Activated naive CD4-positive, alpha-beta T cell treated with anti-CD3 and anti-CD28 coated beads, Interleukin-2, amount 50 U/mL, for 72 hours (primary cell): ENCODE measurements at regions not wholly inside any gene's neighbourhood (a gene's known extent, or its start where the extent isn't known, plus 50 kb on each side); places are given as distances from the start of the nearest gene placed in this dataset.
"Not testable (repeated sequence)": the region's sequence is repeated elsewhere in the genome, so short reads cannot be mapped to it uniquely, and the experiment has no call there.

ENCODE experiments used
- ATAC-seq, 2 donors: fragments of 150-1000 bp; cut with Tn5 transposase; 2 replicates each; pipeline ENCODE4 v1.10.0; 2021; ENCODE audit warnings: mild to moderate bottlenecking in 2 of 2, moderate library complexity in 2 of 2
- DNase-seq, 2 donors: peaks; one replicate each; pipeline ENCODE4 v3.0.0; 2021 to 2022; ENCODE audit warnings: low spot score in 2 of 2
- H3K27ac Mint-ChIP-seq, 2 donors: one replicate each; pipeline ENCODE4 v1.8.0; 2022; ENCODE audit warnings: mild to moderate bottlenecking in 2 of 2, mixed read lengths in 2 of 2
- H3K36me3 Mint-ChIP-seq, 2 donors: one replicate each; pipeline ENCODE4 v1.8.0; 2022; ENCODE audit warnings: mixed read lengths in 2 of 2
- H3K9me3 Mint-ChIP-seq, 2 donors: one replicate each; pipeline ENCODE4 v1.8.0; 2022; ENCODE audit warnings: mixed read lengths in 2 of 2

DNA sequence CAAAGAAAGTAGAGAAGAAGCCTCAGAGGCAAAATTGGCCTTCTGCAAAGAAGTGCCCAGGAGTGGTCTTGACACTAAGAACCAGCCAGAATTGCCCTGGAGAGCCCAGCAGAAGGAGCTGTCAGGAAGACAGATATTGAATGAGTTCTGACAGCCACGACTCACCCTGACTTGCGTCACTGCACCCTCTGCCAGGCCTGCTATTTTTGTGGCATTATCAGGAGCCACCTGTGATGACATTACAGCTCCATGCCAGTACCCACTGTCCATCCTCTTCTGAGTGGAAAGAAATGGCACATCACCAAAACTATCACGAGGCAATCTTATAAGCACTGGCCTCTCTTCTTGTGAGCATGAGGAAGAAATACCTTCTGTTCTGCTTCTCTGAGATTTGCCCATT is 67.7 kb downstream of the SMIM20 start:
- ATAC-seq, result no peak
- no peaks in the 10 kb centered on the region for H3K36me3 Mint-ChIP-seq
- no peak overlapping the region for H3K27ac Mint-ChIP-seq

DNA sequence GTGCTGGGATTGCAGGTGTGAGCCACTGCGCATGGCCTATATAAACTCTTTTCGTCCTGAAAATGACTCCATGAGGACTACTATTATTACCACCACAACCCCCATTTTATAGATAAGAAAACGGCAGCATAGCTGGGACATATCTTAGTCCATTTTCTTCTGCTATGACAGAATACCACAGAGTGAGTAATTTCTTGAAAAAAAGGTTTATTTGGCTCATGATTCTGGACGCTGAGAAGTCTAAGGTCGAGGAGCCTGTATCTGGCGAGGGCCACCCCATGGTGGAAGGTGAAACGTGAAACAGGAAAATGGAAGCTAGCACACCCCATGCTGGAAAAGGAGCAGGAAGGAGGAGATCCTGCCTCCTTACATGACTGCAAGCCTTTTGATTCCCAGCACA is 68.9 kb downstream of the SMIM20 start:
- no peaks in the 10 kb centered on the region for H3K9me3 Mint-ChIP-seq
- DNase-seq (no peak), ATAC-seq (no peak)
- no peak overlapping the region for H3K27ac Mint-ChIP-seq
- H3K36me3 Mint-ChIP-seq, result no peaks in the 10 kb centered on the region

More for the DNA sequence above, 67.7 kb downstream of the SMIM20 start:
- no peak for DNase-seq
- H3K9me3 Mint-ChIP-seq, result no peaks in the 10 kb centered on the region

DNA sequence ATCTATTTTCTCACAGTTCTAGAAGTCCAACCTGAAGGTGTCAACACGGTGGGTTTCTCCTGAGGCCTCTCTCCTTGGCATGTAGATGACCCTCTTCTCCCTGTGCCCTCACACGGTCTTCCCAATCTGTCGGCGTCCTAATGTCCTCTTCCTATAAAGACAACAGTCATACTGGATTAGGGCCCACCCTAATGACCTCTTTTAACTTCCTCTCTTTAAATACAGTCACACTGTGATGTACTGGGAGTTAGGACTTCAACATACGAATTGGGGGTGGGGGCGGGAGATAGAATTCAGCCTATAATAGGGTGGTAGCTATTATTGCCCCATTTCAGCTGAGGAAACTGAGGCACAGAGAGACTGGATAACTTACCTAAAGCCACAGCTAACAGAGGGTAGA is 70.2 kb downstream of the SMIM20 start:
- Mint-ChIP-seq H3K9me3 (no peaks in the 10 kb centered on the region), H3K27ac (no peak overlapping the region), H3K36me3 (no peaks in the 10 kb centered on the region)
- no peak for DNase-seq
- ATAC-seq, result no peak

DNA sequence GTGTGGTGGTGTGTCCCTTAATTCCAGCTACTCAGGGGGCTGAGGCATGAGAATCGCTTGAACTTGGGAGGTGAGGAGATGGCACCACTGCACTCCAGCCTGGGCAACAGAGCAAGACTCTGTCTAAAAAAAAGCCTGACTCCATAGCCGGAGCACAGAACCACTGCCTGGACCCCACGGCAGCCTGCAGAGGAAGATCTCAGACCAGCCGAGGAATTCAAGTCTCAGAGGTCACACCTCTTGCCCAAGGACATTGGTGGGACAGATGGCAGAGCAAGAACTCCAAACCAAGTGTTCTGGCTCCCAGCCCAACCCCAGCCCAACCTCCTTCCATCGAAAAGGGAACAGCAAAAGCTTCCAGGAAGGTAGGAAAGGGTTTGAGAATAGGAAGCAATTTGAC is 70.8 kb downstream of the SMIM20 start:
- H3K27ac Mint-ChIP-seq, result no peak overlapping the region

DNA sequence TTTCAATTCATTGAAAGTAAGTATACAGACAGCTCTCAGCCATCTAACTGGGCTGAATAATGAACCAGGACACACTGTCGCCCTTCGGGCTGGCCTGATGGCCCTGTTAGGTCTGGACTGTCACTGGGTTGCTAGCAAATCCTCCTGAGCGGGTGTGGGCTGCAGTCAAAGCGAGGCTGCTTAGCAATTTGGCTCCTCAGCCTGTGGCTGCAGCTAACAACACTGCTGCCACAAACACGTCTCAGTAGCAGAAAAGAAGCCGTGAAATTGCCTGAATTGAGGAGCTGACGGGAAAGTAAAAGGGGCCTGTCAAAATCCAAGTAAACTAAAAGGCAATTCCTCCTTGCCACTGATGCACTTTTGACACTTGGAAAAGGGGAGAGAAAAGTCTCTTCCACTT is 72.8 kb downstream of the SMIM20 start:
- H3K27ac Mint-ChIP-seq, result no peak overlapping the region

More for the DNA sequence above, 70.8 kb downstream of the SMIM20 start:
- DNase-seq, result peak in 1 of 2 donors; percentile 11
- H3K36me3 Mint-ChIP-seq, result no peaks in the 10 kb centered on the region
- H3K9me3 Mint-ChIP-seq, result no peaks in the 10 kb centered on the region
- no peak for ATAC-seq

DNA sequence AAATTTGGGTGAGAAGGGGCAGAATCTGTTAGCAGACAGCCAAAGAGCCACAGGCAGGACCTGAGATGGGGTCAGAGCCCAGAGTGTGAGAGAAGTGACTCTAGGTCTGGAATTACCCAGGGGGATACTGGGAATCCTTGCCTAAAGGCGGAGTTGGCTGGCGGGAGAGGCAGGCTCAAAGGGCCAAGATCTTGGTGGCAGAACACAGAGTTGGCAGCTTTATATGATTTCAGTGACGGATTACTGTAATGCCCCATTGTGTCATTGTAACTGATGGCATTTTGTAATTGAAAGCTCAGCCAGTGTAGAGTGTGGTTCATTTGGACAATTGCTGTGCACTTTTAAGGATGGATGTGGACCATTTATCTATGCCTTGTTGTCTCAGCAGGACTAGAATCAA is 77.3 kb downstream of the SMIM20 start:
- no peak for ATAC-seq
- no peak for DNase-seq
- Mint-ChIP-seq H3K27ac (peak overlapping the region in 1 of 2 donors; percentile 52), H3K9me3 (no peaks in the 10 kb centered on the region), H3K36me3 (no peaks in the 10 kb centered on the region)

More for the DNA sequence above, 72.8 kb downstream of the SMIM20 start:
- peak in 1 of 2 donors; percentile 35 for DNase-seq
- H3K36me3 Mint-ChIP-seq, result no peaks in the 10 kb centered on the region
- no peaks in the 10 kb centered on the region for H3K9me3 Mint-ChIP-seq
- no peak for ATAC-seq

DNA sequence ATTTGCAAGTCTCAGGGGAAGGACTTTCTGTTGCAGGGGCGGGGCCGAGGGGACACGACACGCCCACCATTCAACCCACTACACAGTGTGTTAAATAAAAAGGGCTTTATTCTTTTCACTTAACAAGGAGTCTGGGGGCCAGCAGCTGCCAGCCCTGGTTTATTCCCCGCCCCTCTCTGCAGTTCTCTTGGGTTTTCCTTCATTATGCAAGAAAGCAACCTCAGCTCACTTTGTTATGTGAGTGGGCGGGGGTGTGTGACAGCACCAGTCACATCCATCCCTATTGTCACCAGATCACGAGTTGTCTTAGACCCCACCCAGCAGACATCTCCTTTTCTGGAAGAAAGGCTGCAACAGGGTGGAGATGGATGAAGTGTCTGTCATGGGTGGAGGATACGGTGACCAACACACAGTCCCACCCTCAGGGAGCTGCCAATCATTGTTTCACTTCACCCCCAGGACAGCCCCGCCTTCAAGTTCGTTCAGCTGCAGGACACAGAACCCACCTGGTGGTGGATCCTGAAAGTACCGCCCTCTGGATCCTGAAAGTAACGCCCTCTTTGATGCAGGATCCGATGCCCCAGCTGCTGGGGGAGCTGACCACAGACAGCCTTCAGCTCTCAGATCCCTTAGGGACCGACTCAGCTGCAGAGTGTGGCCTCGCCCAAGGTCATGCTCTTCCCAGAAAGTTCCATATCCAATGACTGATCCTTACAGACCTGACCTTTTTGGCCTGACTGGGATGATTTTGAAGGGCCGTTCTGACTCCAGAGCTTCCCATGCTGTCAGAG is 79.6 kb downstream of the SMIM20 start:
- no peaks in the 10 kb centered on the region for H3K36me3 Mint-ChIP-seq
- H3K9me3 Mint-ChIP-seq, result no peaks in the 10 kb centered on the region
- ATAC-seq (peak; percentile 28 to 65), DNase-seq (peak; percentile 13 to 38)
- no peak overlapping the region for H3K27ac Mint-ChIP-seq

DNA sequence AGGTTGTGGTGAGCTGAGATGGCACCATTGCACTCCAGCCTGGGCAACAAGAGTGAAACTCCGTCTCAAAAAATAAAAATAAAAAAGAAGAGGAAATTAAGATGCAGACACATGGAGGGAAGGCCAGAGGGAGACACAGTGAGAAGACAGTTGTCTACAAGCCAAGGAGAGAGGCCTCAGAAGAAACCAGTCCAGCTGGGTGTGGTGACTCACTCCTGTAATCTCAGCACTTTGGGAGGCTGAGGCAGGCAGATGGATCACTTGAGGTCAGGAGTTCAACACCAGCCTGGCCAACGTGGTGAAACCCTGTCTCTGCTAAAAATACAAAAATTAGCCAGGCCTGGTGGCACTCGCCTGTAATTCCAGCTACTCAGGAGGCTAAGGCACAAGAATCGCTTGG is 80.6 kb downstream of the SMIM20 start:
- ATAC-seq, H3K36me3 Mint-ChIP-seq, H3K27ac Mint-ChIP-seq, H3K9me3 Mint-ChIP-seq: not testable (repeated sequence)
- peak in 1 of 2 donors; percentile 42 for DNase-seq

- ATAC-seq (no peak), DNase-seq (no peak)
- peak overlapping the region in 1 of 2 donors; percentile 40 for H3K27ac Mint-ChIP-seq
- no peaks in the 10 kb centered on the region for H3K9me3 Mint-ChIP-seq
- no peaks in the 10 kb centered on the region for H3K36me3 Mint-ChIP-seq
Observed at GRCh38 chr4:26000274-26000950, 86.4 kb downstream of the SMIM20 start.

GRCh38 chr4:26001413-26001812 is 87.4 kb downstream of the SMIM20 start:
- Mint-ChIP-seq H3K36me3 (no peaks in the 10 kb centered on the region), H3K27ac (no peak overlapping the region), H3K9me3 (no peaks in the 10 kb centered on the region)
- ATAC-seq (no peak), DNase-seq (peak in 1 of 2 donors; percentile 11)

DNA sequence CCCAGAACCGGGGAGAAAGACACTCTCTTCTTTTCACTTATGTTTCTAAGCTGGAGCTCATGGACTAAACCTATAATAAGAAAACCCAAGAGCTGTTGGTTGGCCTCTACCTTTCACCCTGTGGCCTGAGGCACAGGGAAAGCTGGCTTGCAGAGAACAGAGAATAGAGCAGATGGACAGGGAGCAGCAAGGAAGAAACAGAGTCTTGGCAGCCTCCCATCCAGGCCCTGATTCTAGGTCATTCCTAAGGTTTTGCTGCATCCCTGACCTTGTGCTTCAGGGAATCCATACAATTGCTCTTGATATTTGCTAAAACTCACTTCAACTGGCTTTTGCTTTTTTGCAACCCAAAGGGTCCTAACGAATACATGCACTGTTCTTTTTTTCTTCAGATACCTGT is 87.8 kb downstream of the SMIM20 start:
- H3K9me3 Mint-ChIP-seq, result no peaks in the 10 kb centered on the region
- H3K27ac Mint-ChIP-seq, result no peak overlapping the region
- H3K36me3 Mint-ChIP-seq, result no peaks in the 10 kb centered on the region
- DNase-seq (peak in 1 of 2 donors; percentile 1), ATAC-seq (no peak)

GRCh38 chr4:26003056-26003455 is 89.0 kb downstream of the SMIM20 start:
- no peak overlapping the region for H3K27ac Mint-ChIP-seq
- H3K9me3 Mint-ChIP-seq, result no peaks in the 10 kb centered on the region
- no peaks in the 10 kb centered on the region for H3K36me3 Mint-ChIP-seq
- DNase-seq (peak in 1 of 2 donors; percentile 23), ATAC-seq (no peak)

GRCh38 chr4:26004290-26004689 is 90.3 kb downstream of the SMIM20 start:
- no peak for DNase-seq
- Mint-ChIP-seq H3K27ac (no peak overlapping the region), H3K36me3 (peaks cover 0 to 5% of the 10 kb centered on the region in 2 donors), H3K9me3 (peaks cover 4 to 5% of the 10 kb centered on the region in 2 donors)
- no peak for ATAC-seq

GRCh38 chr4:26005764-26006163 is 91.7 kb downstream of the SMIM20 start:
- Mint-ChIP-seq H3K36me3 (peaks cover 0 to 5% of the 10 kb centered on the region in 2 donors), H3K9me3 (peaks cover 4 to 5% of the 10 kb centered on the region in 2 donors), H3K27ac (no peak overlapping the region)
- no peak for DNase-seq
- ATAC-seq, result no peak

DNA sequence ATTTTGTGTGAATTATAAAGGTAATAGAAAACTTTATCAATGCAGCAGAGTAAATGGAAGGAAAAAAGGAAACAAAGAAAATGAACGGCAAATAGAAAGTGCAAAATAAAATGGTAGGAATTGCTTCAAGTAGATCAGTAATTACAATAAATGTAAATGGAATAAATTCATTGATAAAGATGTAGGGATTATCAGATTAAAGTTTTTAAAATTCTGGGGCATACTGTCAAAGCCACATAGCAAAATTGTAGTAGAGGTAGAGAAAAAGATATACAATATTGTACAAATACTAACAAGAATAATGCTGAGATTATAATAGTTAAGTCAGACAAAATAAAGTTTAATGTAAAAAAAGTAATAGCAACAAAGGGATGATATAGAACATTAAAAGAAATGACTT is 94.7 kb downstream of the SMIM20 start:
- no peak for ATAC-seq
- Mint-ChIP-seq H3K9me3 (peaks cover 4 to 5% of the 10 kb centered on the region in 2 donors), H3K36me3 (peaks cover 0 to 5% of the 10 kb centered on the region in 2 donors), H3K27ac (no peak overlapping the region)
- DNase-seq, result no peak

DNA sequence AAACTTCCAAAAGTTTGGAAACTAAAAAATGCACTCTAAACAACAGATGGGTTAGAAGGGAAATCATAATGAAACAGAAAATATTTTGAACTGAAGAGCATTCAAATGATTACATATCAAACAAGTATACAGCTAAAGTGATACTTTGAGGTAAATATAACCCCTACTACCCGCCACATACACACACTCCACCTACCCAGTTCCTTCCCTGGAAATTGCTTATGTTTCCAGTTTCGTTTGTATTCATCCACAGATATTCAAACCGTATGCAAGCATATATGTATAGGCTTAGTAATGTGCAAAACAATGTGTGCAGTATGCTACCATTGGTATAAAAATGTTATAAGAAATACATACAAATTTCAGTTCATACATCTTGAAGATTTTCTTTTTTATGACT is 95.5 kb downstream of the SMIM20 start:
- no peak for DNase-seq
- Mint-ChIP-seq H3K9me3 (peaks cover 4 to 5% of the 10 kb centered on the region in 2 donors), H3K36me3 (peaks cover 0 to 5% of the 10 kb centered on the region in 2 donors), H3K27ac (no peak overlapping the region)
- ATAC-seq, result peak in 1 of 2 donors; percentile 44

DNA sequence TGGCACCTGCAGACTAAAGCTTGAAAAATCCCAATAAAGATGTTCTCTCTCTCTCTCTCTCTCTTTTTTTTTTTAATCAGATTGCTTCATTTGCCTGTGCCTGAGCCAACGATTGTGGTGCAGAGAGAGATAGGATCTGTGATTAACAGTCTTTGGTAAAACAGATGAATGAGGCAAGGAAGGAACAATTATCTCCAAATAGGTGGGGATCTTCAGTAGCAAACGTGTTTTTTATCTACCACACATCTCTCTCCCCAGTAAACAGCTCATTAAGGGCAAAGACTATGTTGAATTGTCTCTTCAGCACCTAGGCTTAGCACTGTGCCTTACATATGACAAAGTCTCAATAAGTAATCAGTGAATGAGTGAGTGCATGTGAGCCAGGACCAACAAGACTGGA is 96.3 kb downstream of the SMIM20 start:
- DNase-seq (no peak), ATAC-seq (no peak)
- no peak overlapping the region for H3K27ac Mint-ChIP-seq
- H3K36me3 Mint-ChIP-seq, result peaks cover 0 to 5% of the 10 kb centered on the region in 2 donors
- H3K9me3 Mint-ChIP-seq, result peaks cover 4 to 5% of the 10 kb centered on the region in 2 donors

- no peak for DNase-seq
Observed at GRCh38 chr4:26013629-26014028, 99.6 kb downstream of the SMIM20 start.

More at GRCh38 chr4:26013629-26014028, 99.6 kb downstream of the SMIM20 start:
- Mint-ChIP-seq H3K9me3 (peaks cover 2 to 3% of the 10 kb centered on the region in 2 donors), H3K27ac (no peak overlapping the region), H3K36me3 (peaks cover 0 to 3% of the 10 kb centered on the region in 2 donors)
- no peak for ATAC-seq
